ENCODE measurements at regions not wholly inside any gene's neighbourhood (a gene's known extent, or its start where the extent isn't known, plus 50 kb on each side); places are given as distances from the start of the nearest gene placed in this dataset.
A peak's percentile ranks its signal among the peaks of the same experiment; 100 is the strongest.

DNA sequence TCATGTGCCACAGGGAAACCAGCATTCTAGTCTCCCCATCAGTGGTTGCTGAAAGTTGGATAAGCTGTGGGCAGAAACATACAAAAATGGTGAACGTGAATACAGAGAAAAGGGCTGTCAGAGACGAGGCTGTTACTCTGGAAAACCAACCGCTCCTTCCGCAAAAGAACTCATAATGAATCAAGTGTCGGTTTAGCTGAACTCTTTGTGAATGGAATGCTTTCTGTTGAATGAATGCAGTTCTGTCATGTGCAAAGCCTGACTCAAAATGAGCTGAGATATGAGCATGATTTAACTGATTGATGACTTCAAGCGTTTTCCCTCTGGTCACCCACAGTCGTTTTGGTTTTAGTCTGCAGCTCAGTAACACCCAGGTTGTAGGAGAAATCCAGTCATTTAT, 298.3 kb downstream of the ETS1 start:
- H3K27me3 Mint-ChIP-seq = no peaks in the 10 kb centered on the region
- no peak for ATAC-seq (replicated peaks; ENCODE audit: extremely low read depth, poor library complexity, severe bottlenecking)
- H3K9me3 Mint-ChIP-seq = no peaks in the 10 kb centered on the region
- peak overlapping the region; percentile 21 for H3K4me3 Mint-ChIP-seq
- H3K4me1 Mint-ChIP-seq = peaks cover 98% of the 10 kb centered on the region
- H3K27ac Mint-ChIP-seq (ENCODE audit: low read depth) = peak overlapping the region; percentile 100
- no peak for DNase-seq (ENCODE audit: low spot score in 2 of 2)
- peaks cover 7% of the 10 kb centered on the region for H3K36me3 Mint-ChIP-seq (ENCODE audit: insufficient read depth)

DNA sequence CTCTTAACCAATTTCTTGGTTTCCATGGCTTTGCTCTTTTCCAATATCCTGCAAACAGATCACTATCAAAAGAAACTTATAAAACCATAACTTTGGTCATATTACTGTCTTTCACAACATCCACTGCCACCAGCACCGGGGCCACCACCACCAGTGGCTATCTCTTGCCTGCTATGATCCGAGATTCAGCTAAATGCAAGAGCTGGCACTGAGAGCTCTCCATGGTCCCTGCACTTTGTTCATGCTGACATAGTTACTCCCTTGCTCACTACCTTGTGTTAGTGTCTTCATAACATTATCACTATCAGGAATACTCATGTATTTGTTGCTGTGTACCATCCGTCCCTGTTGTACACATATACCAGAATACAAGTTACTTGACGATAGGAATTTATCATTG, 299.0 kb downstream of the ETS1 start:
- no peaks in the 10 kb centered on the region for H3K9me3 Mint-ChIP-seq
- peaks cover 7% of the 10 kb centered on the region for H3K36me3 Mint-ChIP-seq (ENCODE audit: insufficient read depth)
- DNase-seq (ENCODE audit: low spot score in 2 of 2) (no peak), ATAC-seq (replicated peaks; ENCODE audit: extremely low read depth, poor library complexity, severe bottlenecking) (no peak)
- no peak overlapping the region for H3K4me3 Mint-ChIP-seq
- H3K27ac Mint-ChIP-seq (ENCODE audit: low read depth) = peak overlapping the region; percentile 100
- peaks cover 94% of the 10 kb centered on the region for H3K4me1 Mint-ChIP-seq
- no peaks in the 10 kb centered on the region for H3K27me3 Mint-ChIP-seq

DNA sequence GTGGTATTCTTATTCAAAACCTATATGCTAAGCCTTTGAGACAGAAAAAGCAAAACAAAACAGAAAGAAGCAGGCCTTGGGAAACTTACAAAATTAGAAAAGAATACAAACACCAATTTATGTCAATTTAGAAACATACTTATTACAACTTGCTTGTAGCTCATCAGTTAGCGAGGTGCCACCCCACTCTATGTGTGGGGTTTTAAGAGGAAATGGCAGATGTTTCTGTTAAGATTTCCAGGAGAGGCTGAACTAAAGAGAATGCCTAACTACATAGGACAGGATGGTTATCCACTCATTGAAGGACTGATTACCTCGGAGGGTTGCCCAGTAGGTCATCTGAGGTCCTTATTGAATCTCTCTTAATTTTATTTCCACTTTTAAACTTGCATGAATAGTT, 302.0 kb downstream of the ETS1 start:
- Mint-ChIP-seq H3K27ac (ENCODE audit: low read depth) (peak overlapping the region; percentile 100), H3K36me3 (ENCODE audit: insufficient read depth) (no peaks in the 10 kb centered on the region), H3K9me3 (no peaks in the 10 kb centered on the region), H3K4me1 (peaks cover 65% of the 10 kb centered on the region), H3K27me3 (no peaks in the 10 kb centered on the region), H3K4me3 (peak overlapping the region; percentile 61)
- no peak for ATAC-seq (replicated peaks; ENCODE audit: extremely low read depth, poor library complexity, severe bottlenecking)
- no peak for DNase-seq (ENCODE audit: low spot score in 2 of 2)

DNA sequence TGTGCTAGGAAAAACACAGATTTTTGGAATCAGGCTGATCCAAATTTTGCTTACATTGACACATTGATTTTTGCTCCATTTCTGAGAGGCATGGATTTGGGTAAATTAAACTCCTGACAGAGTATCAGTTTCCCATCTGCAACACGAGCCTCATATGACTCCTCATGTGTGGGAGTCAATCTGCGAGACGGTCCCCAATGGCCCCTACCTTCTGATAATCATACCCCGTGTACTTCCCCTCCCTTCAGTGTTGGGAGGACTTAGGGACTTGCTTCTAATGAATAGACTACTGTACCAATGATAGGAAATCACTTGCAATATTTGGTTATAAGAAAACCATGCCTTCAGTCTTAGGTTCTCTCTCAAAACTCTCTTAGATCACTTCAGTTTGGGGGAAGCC, 302.7 kb downstream of the ETS1 start:
- Mint-ChIP-seq H3K36me3 (ENCODE audit: insufficient read depth) (no peaks in the 10 kb centered on the region), H3K4me3 (peak overlapping the region; percentile 61), H3K9me3 (no peaks in the 10 kb centered on the region), H3K4me1 (peaks cover 62% of the 10 kb centered on the region), H3K27ac (ENCODE audit: low read depth) (peak overlapping the region; percentile 100), H3K27me3 (peaks cover 2% of the 10 kb centered on the region)
- DNase-seq (ENCODE audit: low spot score in 2 of 2) (no peak), ATAC-seq (replicated peaks; ENCODE audit: extremely low read depth, poor library complexity, severe bottlenecking) (no peak)

DNA sequence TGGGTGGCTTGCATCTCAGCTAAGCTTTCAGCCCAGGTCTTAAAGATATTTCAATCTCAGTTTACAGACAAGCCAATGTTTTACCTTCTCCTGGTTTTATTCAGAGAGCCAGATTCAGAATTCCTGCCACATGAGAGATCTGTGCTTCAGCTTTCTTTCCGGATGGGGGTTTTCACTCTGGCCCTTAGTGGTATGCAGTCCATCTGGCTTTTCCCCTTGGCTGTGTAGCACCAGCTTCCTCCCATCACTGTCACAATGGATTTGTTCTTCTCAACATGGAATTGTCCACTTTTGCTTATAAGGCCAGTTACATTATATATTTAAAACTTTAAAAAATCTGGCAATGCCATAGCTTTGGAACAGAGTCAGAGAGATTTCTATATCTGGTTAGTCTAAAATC, 303.9 kb downstream of the ETS1 start:
- H3K4me1 Mint-ChIP-seq = peaks cover 52% of the 10 kb centered on the region
- ATAC-seq (replicated peaks; ENCODE audit: extremely low read depth, poor library complexity, severe bottlenecking) (no peak), DNase-seq (ENCODE audit: low spot score in 2 of 2) (no peak)
- no peak overlapping the region for H3K4me3 Mint-ChIP-seq
- peak overlapping the region; percentile 100 for H3K27ac Mint-ChIP-seq (ENCODE audit: low read depth)
- H3K36me3 Mint-ChIP-seq (ENCODE audit: insufficient read depth) = no peaks in the 10 kb centered on the region
- no peaks in the 10 kb centered on the region for H3K9me3 Mint-ChIP-seq
- peaks cover 7% of the 10 kb centered on the region for H3K27me3 Mint-ChIP-seq

DNA sequence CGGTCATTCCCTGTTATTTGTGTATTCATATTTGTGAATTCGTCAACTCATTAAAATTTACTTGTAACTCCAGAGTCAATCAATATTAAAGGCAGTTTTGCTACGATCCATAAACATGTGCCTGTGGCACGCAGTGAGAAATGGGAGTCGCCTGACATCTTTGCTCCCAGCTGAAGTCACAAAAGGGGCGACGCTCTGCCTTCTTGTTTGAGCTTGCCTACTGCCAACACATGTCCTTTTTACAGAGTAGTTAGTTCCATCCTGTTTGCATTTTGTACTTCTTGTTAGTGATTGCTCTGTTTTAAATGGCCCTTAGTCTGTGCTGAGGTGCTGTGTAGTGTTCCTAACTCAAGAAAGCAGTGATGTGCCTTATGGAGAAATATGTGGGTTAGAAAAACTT, 305.3 kb downstream of the ETS1 start:
- Mint-ChIP-seq H3K27ac (ENCODE audit: low read depth) (no peak overlapping the region), H3K36me3 (ENCODE audit: insufficient read depth) (no peaks in the 10 kb centered on the region), H3K4me3 (no peak overlapping the region), H3K4me1 (peaks cover 38% of the 10 kb centered on the region), H3K27me3 (peaks cover 7% of the 10 kb centered on the region), H3K9me3 (no peaks in the 10 kb centered on the region)
- ATAC-seq (replicated peaks; ENCODE audit: extremely low read depth, poor library complexity, severe bottlenecking) (no peak), DNase-seq (ENCODE audit: low spot score in 2 of 2) (no peak)

DNA sequence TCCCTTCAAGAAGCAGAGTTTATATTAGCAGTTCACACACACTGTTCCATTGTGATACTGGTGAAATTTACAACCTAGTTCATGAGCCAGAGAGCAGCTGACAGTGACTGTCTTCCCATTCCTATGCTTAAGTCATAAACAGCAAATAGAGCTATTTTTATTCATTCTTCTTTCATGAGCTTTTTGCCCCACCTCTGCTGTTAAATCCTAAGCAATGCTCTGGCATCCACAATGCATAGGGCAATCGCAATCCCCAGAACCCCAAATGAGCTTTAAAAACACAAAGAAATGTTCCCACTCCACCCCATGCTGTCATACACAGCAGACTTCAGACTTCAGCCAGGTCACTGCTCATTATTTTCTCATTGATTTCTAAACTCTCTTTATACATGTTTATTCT, 307.5 kb downstream of the ETS1 start:
- no peak for ATAC-seq (replicated peaks; ENCODE audit: extremely low read depth, poor library complexity, severe bottlenecking)
- Mint-ChIP-seq H3K27ac (ENCODE audit: low read depth) (no peak overlapping the region), H3K36me3 (ENCODE audit: insufficient read depth) (peaks cover 1% of the 10 kb centered on the region), H3K9me3 (no peaks in the 10 kb centered on the region), H3K4me1 (peaks cover 19% of the 10 kb centered on the region), H3K27me3 (peaks cover 7% of the 10 kb centered on the region), H3K4me3 (no peak overlapping the region)
- DNase-seq (ENCODE audit: low spot score in 2 of 2) = no peak

DNA sequence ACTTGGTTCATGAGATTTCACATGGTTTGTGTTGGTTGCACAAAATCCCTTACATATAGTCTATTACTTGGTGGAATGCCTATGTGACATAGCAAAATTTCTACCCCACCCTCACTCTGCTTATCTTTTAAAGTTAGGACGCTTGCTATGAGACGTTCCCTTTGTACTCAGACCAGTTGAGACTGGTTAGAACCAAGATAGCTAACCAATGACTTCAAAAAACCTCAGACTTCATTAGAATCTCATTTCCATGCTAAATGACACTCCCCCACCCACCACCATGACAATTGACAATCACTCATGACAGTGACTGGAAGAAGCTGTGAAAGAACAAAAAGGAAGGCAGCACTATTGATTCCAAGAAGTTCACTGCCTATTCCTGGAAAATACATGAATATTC, 313.6 kb downstream of the ETS1 start:
- no peaks in the 10 kb centered on the region for H3K9me3 Mint-ChIP-seq
- H3K4me1 Mint-ChIP-seq = peaks cover 29% of the 10 kb centered on the region
- H3K27me3 Mint-ChIP-seq = no peaks in the 10 kb centered on the region
- no peak for ATAC-seq (replicated peaks; ENCODE audit: extremely low read depth, poor library complexity, severe bottlenecking)
- H3K36me3 Mint-ChIP-seq (ENCODE audit: insufficient read depth) = peaks cover 5% of the 10 kb centered on the region
- peak overlapping the region; percentile 95 for H3K27ac Mint-ChIP-seq (ENCODE audit: low read depth)
- H3K4me3 Mint-ChIP-seq = no peak overlapping the region
- DNase-seq (ENCODE audit: low spot score in 2 of 2) = no peak

DNA sequence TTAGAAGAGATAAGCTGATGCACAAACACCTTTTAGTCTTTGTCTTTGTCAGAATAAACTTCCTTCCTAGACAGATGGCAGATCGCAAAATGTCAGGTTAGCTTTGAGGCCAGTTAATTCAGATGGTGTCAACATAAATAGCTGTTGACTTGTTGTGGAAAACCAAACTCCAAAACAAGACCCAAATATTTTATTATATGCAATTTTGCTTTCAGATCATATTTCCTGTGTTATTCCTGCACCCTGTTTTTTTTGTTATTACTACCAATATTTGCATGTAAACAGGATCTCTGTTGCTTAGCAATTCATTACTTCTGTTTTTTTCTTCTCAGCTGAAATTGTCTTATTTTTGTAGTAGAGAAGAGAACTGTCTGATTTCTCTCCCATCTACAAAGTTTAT, 316.0 kb downstream of the ETS1 start:
- peaks cover 29% of the 10 kb centered on the region for H3K4me1 Mint-ChIP-seq
- H3K9me3 Mint-ChIP-seq = no peaks in the 10 kb centered on the region
- ATAC-seq (replicated peaks; ENCODE audit: extremely low read depth, poor library complexity, severe bottlenecking) (peak; percentile 86), DNase-seq (ENCODE audit: low spot score in 2 of 2) (no peak)
- H3K27ac Mint-ChIP-seq (ENCODE audit: low read depth) = peak overlapping the region; percentile 95
- H3K4me3 Mint-ChIP-seq = peak overlapping the region; percentile 21
- H3K36me3 Mint-ChIP-seq (ENCODE audit: insufficient read depth) = peaks cover 5% of the 10 kb centered on the region
- H3K27me3 Mint-ChIP-seq = no peaks in the 10 kb centered on the region

DNA sequence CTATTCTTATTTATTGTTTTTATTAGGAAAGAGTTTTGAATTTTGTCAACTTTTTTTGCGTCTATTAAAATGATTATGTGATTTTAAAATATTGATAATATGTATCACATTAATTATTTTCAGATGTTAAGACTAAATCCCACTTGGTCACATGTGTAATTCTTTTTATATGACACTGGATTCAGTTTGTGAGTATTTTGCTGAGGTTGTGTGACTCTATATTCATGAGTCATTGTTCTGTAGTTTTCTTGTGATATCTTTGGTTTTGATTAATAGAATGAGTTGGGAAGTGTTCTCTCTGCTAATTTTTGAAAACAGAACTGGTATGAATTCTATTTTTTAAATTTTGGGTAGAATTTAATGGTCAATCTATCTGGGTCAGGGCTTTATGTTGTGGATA, 317.9 kb downstream of the ETS1 start:
- Mint-ChIP-seq H3K4me1 (peaks cover 25% of the 10 kb centered on the region), H3K27me3 (no peaks in the 10 kb centered on the region), H3K36me3 (ENCODE audit: insufficient read depth) (peaks cover 3% of the 10 kb centered on the region), H3K4me3 (no peak overlapping the region), H3K27ac (ENCODE audit: low read depth) (no peak overlapping the region), H3K9me3 (no peaks in the 10 kb centered on the region)
- no peak for ATAC-seq (replicated peaks; ENCODE audit: extremely low read depth, poor library complexity, severe bottlenecking)
- no peak for DNase-seq (ENCODE audit: low spot score in 2 of 2)

DNA sequence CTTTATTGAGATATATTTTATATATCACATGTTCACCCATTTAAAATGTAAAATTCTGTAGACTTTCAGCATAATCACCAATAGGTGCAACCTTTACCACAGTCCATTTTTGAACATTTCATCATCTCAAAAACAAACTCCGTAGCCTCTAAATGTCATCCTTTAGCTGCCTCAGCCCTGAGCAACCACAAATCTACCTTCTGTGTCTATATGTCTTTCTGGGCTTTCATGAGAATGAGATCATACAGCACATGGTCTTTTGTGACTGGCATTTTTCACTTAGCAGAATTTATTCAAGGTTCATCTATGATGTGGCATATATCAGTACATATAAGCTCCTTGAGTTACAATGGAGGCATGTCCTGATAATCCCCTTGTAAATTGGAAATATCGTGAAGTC, 320.5 kb downstream of the ETS1 start:
- H3K27ac Mint-ChIP-seq (ENCODE audit: low read depth) = no peak overlapping the region
- DNase-seq (ENCODE audit: low spot score in 2 of 2) = no peak
- no peaks in the 10 kb centered on the region for H3K27me3 Mint-ChIP-seq
- no peak overlapping the region for H3K4me3 Mint-ChIP-seq
- ATAC-seq (replicated peaks; ENCODE audit: extremely low read depth, poor library complexity, severe bottlenecking) = no peak
- H3K36me3 Mint-ChIP-seq (ENCODE audit: insufficient read depth) = no peaks in the 10 kb centered on the region
- no peaks in the 10 kb centered on the region for H3K9me3 Mint-ChIP-seq
- peaks cover 16% of the 10 kb centered on the region for H3K4me1 Mint-ChIP-seq

DNA sequence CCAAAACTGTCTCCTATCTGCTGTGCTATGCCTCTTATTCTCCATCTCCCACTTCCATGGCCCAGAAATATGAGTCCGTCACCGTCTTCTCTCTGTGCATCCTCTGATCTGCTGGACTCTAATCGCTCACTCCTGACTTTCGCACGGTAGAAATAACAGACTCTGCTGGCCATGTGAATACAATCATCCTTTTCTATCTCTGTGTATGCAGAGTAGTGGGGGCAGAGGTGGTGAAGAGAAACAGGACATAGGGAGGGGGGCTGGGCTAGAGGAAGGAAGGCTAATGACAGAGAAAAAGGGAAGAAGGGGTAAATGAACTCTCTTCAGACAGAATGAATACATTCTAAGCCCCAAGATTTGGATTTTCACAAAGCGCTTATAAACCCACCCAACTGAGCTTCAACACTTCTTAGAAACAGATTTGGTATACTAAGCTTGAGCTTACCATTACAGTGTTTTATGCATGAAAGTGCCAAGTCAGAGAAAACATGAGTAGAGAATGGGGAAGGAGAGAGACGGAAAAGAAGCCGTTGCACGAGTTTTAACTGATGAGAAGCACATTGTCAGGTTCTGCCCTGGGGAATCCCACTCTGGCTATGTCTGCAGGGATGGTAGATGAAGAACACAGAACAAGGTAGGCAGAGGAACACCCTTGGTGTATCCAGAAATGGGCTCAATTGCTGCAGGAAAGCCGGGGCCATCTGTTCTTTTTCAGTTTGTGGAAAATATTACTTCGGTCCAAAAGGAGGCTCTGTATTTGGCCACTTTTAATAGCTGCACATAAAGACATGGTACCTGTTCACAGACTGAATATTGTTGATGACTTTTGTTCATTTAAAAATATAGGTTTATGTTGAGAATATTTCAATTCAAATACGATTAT, 324.7 kb downstream of the ETS1 start:
- Mint-ChIP-seq H3K27me3 (no peaks in the 10 kb centered on the region), H3K9me3 (no peaks in the 10 kb centered on the region), H3K4me1 (no peaks in the 10 kb centered on the region), H3K4me3 (no peak overlapping the region), H3K27ac (ENCODE audit: low read depth) (no peak overlapping the region), H3K36me3 (ENCODE audit: insufficient read depth) (no peaks in the 10 kb centered on the region)
- no peak for DNase-seq (ENCODE audit: low spot score in 2 of 2)
- ATAC-seq (replicated peaks; ENCODE audit: extremely low read depth, poor library complexity, severe bottlenecking) = no peak

DNA sequence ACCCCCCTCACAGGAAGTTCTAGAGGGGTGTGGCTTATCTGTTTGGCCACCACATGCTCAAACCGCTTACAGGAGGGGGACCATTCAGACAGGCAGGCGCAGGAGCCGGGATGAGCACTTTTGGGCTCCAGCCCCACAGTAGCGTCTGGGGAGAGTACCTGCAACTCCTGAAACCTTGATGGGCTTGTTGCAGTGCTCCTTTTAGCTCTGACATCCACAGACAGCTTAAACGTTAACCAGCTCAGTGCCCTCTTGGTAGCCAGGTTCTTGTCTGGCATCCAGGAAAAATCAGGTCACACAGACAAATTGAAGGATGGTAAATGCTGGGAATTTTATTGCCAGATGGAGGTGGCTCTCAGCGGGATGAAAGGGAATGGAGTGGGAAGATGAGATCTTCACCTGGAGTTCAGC, 326.3 kb downstream of the ETS1 start:
- H3K4me1 Mint-ChIP-seq = no peaks in the 10 kb centered on the region
- no peaks in the 10 kb centered on the region for H3K27me3 Mint-ChIP-seq
- no peak for DNase-seq (ENCODE audit: low spot score in 2 of 2)
- no peak overlapping the region for H3K4me3 Mint-ChIP-seq
- ATAC-seq (replicated peaks; ENCODE audit: extremely low read depth, poor library complexity, severe bottlenecking) = no peak
- no peaks in the 10 kb centered on the region for H3K9me3 Mint-ChIP-seq
- no peak overlapping the region for H3K27ac Mint-ChIP-seq (ENCODE audit: low read depth)
- H3K36me3 Mint-ChIP-seq (ENCODE audit: insufficient read depth) = no peaks in the 10 kb centered on the region
